Neural progenitor cell (in vitro differentiated cells): ENCODE measurements at regions not wholly inside any gene's neighbourhood (a gene's known extent, or its start where the extent isn't known, plus 50 kb on each side); places are given as distances from the start of the nearest gene placed in this dataset.

Experiments
- DNase-seq: peaks from one replicate; pipeline ENCODE4 v3.0.0-alpha.2; 2016; ENCODE audit warnings: low spot score
- H2AFZ ChIP-seq: fragments of 200-600 bp; sonication (generic); replicated peaks from 2 replicates; pipeline ENCODE4 v1.6.1; 2016; ENCODE audit warnings: antibody characterized with exemption
- H3F3A ChIP-seq: fragments of 200-600 bp; sonication (generic); 2 replicates; pipeline ENCODE4 v1.6.1; 2016; ENCODE audit warnings: antibody characterized with exemption, low read depth
- H3K27ac ChIP-seq: fragments of 200-600 bp; sonication (generic); 2 replicates; pipeline ENCODE4 v1.5.1; 2016; ENCODE audit warnings: mild to moderate bottlenecking
- H3K27me3 ChIP-seq: fragments of 200-600 bp; sonication (generic); 2 replicates; pipeline ENCODE4 v1.6.1; 2016; ENCODE audit warnings: mild to moderate bottlenecking, moderate library complexity
- H3K36me3 ChIP-seq: fragments of 200-600 bp; sonication (generic); 2 replicates; pipeline ENCODE4 v1.5.1; 2016
- H3K4me1 ChIP-seq: fragments of 200-600 bp; sonication (generic); 2 replicates; pipeline ENCODE4 v1.6.1; 2016; ENCODE audit warnings: mixed run types
- H3K4me2 ChIP-seq: fragments of 200-600 bp; sonication (generic); 2 replicates; pipeline ENCODE4 v1.6.1; 2016
- H3K4me3 ChIP-seq: fragments of 200-600 bp; sonication (generic); 2 replicates; pipeline ENCODE4 v1.5.1; 2016
- H3K79me2 ChIP-seq: fragments of 200-600 bp; sonication (generic); 2 replicates; pipeline ENCODE4 v1.6.1; 2016; ENCODE audit warnings: low read depth
- H3K9ac ChIP-seq: fragments of 200-600 bp; sonication (generic); 2 replicates; pipeline ENCODE4 v1.6.1; 2016
- H3K9me3 ChIP-seq: fragments of 200-600 bp; sonication (generic); 2 replicates; pipeline ENCODE4 v1.5.1; 2016; ENCODE audit warnings: low read depth
- H4K20me1 ChIP-seq: fragments of 200-600 bp; sonication (generic); 2 replicates; pipeline ENCODE4 v1.6.1; 2016; ENCODE audit warnings: low read depth
- H3K27ac Mint-ChIP-seq: 3 replicates; pipeline ENCODE4 v1.8.0; 2021; ENCODE audit warnings: mixed read lengths
- H3K27me3 Mint-ChIP-seq: 2 replicates; pipeline ENCODE4 v1.8.0; 2022; ENCODE audit warnings: low read depth, mild to moderate bottlenecking, inconsistent platforms, moderate library complexity, mixed read lengths; ENCODE audit not compliant: insufficient read depth
- H3K36me3 Mint-ChIP-seq: 3 replicates; pipeline ENCODE4 v1.8.0; 2021; ENCODE audit warnings: mixed read lengths
- H3K4me1 Mint-ChIP-seq: 3 replicates; pipeline ENCODE4 v1.8.0; 2021; ENCODE audit warnings: mixed read lengths
- H3K4me3 Mint-ChIP-seq: 3 replicates; pipeline ENCODE4 v1.8.0; 2021; ENCODE audit warnings: mild to moderate bottlenecking, moderate library complexity, mixed read lengths
- H3K9me3 Mint-ChIP-seq: 3 replicates; pipeline ENCODE4 v1.8.0; 2020; ENCODE audit warnings: mixed read lengths
- EZH2 ChIP-seq: fragments of 200-600 bp; sonication (generic); IDR thresholded peaks from 2 replicates; pipeline ENCODE4 v1.6.1; 2017; ENCODE audit warnings: antibody characterized with exemption, mild to moderate bottlenecking, moderate library complexity
- EZH2phosphoT487 ChIP-seq: fragments of 200-600 bp; sonication (generic); IDR thresholded peaks from 2 replicates; pipeline ENCODE4 v1.6.1; 2017; ENCODE audit warnings: antibody characterized with exemption
- TF ChIP-seq, protein P1 (sequence below): fragments of 200-600 bp; sonication (generic); IDR thresholded peaks from 2 replicates; pipeline ENCODE4 v1.5.1; 2017; ENCODE audit warnings: antibody characterized with exemption, mild to moderate bottlenecking

DNA sequence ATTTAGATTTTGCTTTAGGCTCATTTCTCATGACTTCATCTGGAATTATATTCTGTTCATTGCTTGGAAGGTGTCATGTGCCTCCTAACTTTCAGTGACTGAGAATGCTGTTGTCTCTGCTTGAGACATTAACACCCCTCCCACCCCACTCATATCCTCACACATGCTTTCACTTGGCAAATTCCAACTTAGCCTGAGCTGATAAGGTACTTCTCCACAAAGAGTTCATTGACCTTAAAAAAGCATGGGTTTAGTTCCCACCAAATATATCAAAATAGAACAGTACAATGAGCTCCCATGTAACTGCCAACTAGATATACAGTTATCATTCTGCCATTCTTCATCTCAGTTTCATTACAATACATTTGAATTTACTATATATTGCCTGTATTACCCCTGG, 576.5 kb upstream of the ADGRL2 start:
- Mint-ChIP-seq H3K4me3 (no peak overlapping the region), H3K4me1 (peaks cover 24% of the 10 kb centered on the region), H3K27me3 (peaks cover 8% of the 10 kb centered on the region), H3K27ac (no peak overlapping the region), H3K36me3 (no peaks in the 10 kb centered on the region), H3K9me3 (no peaks in the 10 kb centered on the region)
- Histone ChIP-seq H3K4me1 (peaks cover 12% of the 10 kb centered on the region), H3K79me2 (no peaks in the 10 kb centered on the region), H3K27me3 (no peaks in the 10 kb centered on the region), H3F3A (peaks cover 12% of the 10 kb centered on the region), H3K9me3 (no peaks in the 10 kb centered on the region), H3K36me3 (no peaks in the 10 kb centered on the region), H3K4me3 (no peak overlapping the region), H4K20me1 (no peaks in the 10 kb centered on the region), H3K4me2 (no peak overlapping the region), H3K9ac (no peak overlapping the region), H3K27ac (no peak overlapping the region), H2AFZ (no peak overlapping the region)
- no peak for DNase-seq
- no peak for TF ChIP-seq EZH2phosphoT487

DNA sequence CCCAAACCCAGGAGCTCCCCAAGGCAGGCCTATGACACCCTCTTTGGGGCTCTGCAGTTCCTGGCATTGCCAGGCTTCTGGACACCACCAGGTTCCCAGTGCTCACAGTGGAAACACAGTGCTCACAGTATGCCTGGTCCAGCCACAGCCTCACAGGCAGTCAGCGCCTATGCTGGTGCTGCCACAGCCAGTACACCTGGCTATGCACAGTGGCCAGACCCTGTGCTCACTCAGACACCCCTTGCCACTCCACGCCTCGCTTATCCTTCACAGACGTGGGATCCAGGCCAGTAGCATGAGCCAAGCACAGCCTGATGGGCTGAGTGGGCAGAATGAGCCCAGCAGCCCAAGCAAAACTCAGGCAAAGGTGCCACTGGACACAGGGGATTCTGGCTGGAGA, 579.2 kb upstream of the ADGRL2 start:
- Histone ChIP-seq H3K9ac (no peak overlapping the region), H2AFZ (no peak overlapping the region), H4K20me1 (no peaks in the 10 kb centered on the region), H3K27ac (no peak overlapping the region), H3K36me3 (no peaks in the 10 kb centered on the region), H3K4me2 (no peak overlapping the region), H3K9me3 (no peaks in the 10 kb centered on the region), H3K4me1 (peaks cover 11% of the 10 kb centered on the region), H3K4me3 (no peak overlapping the region), H3K79me2 (no peaks in the 10 kb centered on the region), H3F3A (peaks cover 12% of the 10 kb centered on the region), H3K27me3 (no peaks in the 10 kb centered on the region)
- TF ChIP-seq EZH2phosphoT487 (no peak), EZH2 (no peak)
- TF ChIP-seq, protein P1, sequence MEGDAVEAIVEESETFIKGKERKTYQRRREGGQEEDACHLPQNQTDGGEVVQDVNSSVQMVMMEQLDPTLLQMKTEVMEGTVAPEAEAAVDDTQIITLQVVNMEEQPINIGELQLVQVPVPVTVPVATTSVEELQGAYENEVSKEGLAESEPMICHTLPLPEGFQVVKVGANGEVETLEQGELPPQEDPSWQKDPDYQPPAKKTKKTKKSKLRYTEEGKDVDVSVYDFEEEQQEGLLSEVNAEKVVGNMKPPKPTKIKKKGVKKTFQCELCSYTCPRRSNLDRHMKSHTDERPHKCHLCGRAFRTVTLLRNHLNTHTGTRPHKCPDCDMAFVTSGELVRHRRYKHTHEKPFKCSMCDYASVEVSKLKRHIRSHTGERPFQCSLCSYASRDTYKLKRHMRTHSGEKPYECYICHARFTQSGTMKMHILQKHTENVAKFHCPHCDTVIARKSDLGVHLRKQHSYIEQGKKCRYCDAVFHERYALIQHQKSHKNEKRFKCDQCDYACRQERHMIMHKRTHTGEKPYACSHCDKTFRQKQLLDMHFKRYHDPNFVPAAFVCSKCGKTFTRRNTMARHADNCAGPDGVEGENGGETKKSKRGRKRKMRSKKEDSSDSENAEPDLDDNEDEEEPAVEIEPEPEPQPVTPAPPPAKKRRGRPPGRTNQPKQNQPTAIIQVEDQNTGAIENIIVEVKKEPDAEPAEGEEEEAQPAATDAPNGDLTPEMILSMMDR, result no peak
- Mint-ChIP-seq H3K4me1 (peaks cover 20% of the 10 kb centered on the region), H3K9me3 (no peaks in the 10 kb centered on the region), H3K27ac (no peak overlapping the region), H3K4me3 (no peak overlapping the region), H3K36me3 (no peaks in the 10 kb centered on the region), H3K27me3 (peaks cover 4% of the 10 kb centered on the region)
- DNase-seq, result no peak

DNA sequence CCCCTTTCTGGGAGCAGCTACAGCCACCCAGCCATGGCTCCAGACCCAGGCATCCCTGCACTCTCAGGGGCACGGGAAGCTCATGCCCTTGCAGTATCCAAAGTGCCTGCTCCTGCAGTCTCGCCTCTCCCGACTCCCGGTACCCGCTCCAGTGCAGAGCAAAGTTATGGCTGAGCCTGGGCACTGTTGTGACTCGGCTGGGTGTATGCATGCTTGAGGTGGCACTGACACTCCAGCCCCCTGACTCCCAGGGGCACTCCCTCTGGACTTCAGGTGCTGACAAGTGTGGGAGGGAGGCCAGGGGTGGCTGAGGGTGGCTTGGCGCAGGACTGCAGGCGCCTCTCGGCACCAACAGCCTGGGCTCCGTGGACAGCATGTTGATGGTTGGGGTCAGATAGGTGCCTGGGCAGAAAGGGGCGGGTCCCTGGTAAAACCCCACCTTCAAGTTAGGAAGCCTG, 580.1 kb upstream of the ADGRL2 start:
- Mint-ChIP-seq H3K9me3 (no peaks in the 10 kb centered on the region), H3K4me3 (no peak overlapping the region), H3K4me1 (peaks cover 11% of the 10 kb centered on the region), H3K36me3 (no peaks in the 10 kb centered on the region), H3K27ac (no peak overlapping the region), H3K27me3 (peaks cover 3% of the 10 kb centered on the region)
- Histone ChIP-seq H3K4me2 (no peak overlapping the region), H3K4me1 (peaks cover 3% of the 10 kb centered on the region), H3K9me3 (no peaks in the 10 kb centered on the region), H3F3A (peaks cover 5% of the 10 kb centered on the region), H3K9ac (no peak overlapping the region), H3K27me3 (no peaks in the 10 kb centered on the region), H3K27ac (no peak overlapping the region), H3K79me2 (no peaks in the 10 kb centered on the region), H2AFZ (no peak overlapping the region), H4K20me1 (no peaks in the 10 kb centered on the region), H3K4me3 (no peak overlapping the region), H3K36me3 (no peaks in the 10 kb centered on the region)
- DNase-seq, result no peak
- TF ChIP-seq EZH2phosphoT487, result no peak
- TF ChIP-seq, protein P1, result no peak

DNA sequence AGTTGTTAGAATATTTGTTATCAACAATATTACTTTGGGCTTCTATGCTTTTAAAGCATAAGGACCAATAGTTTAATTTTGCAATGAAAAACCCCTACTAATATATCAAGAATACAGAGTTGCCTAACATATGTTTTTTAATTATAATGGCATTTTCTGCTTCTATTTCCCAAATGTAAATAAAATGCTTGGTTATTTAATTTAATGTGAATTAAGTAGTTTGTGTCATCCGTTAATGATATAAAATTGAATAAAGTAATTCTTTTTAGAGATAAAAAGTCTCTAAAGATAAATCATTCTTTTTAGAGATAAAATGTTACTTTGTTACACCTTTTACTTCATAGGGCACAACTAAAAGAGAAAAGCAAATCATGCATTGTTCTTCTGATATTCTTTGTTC, 583.7 kb upstream of the ADGRL2 start:
- H3K27ac Mint-ChIP-seq, result no peak overlapping the region
- Histone ChIP-seq H3K4me1 (no peaks in the 10 kb centered on the region), H3K27me3 (no peaks in the 10 kb centered on the region), H3K27ac (no peak overlapping the region), H3K9me3 (no peaks in the 10 kb centered on the region), H4K20me1 (no peaks in the 10 kb centered on the region), H3K9ac (no peak overlapping the region), H3K79me2 (no peaks in the 10 kb centered on the region), H3F3A (no peaks in the 10 kb centered on the region), H3K4me3 (no peak overlapping the region), H3K4me2 (no peak overlapping the region), H2AFZ (no peak overlapping the region), H3K36me3 (no peaks in the 10 kb centered on the region)
- DNase-seq, result no peak
- H3K27me3 Mint-ChIP-seq, result peaks cover 2% of the 10 kb centered on the region
- H3K36me3 Mint-ChIP-seq, result no peaks in the 10 kb centered on the region
- H3K4me1 Mint-ChIP-seq, result peaks cover 4% of the 10 kb centered on the region
- TF ChIP-seq EZH2phosphoT487, result no peak
- TF ChIP-seq, protein P1, result no peak
- TF ChIP-seq EZH2, result no peak
- no peaks in the 10 kb centered on the region for H3K9me3 Mint-ChIP-seq
- no peak overlapping the region for H3K4me3 Mint-ChIP-seq
